Astrocyte (in vitro differentiated cells and primary cell): ENCODE measurements at regions not wholly inside any gene's neighbourhood (a gene's known extent, or its start where the extent isn't known, plus 50 kb on each side); places are given as distances from the start of the nearest gene placed in this dataset.

Experiments used
- DNase-seq: peaks from one replicate; pipeline ENCODE4 v3.0.0-alpha.2; 2010; ENCODE audit warnings: low read depth
- FAIRE-seq: peaks from 2 replicates; lab custom pipeline; 2011; peaks lifted over from hg19 to GRCh38; lab: Jason Lieb, UNC
- H2AFZ ChIP-seq: 2 replicates; pipeline ENCODE4 v1.6.0; 2012; ENCODE audit warnings: low read depth, low read length, inconsistent platforms
- H3K27ac ChIP-seq: 2 replicates; pipeline ENCODE4 v1.5.1; 2011; ENCODE audit warnings: low read depth, low read length, inconsistent platforms
- H3K27me3 ChIP-seq: 2 replicates; pipeline ENCODE4 v1.6.0; 2011; ENCODE audit warnings: low read length, inconsistent platforms; ENCODE audit not compliant: insufficient read depth
- H3K36me3 ChIP-seq: 2 replicates; pipeline ENCODE4 v1.5.1; 2011; ENCODE audit warnings: low read length, inconsistent platforms; ENCODE audit not compliant: insufficient read depth
- H3K4me1 ChIP-seq: 2 replicates; pipeline ENCODE4 v1.5.1; 2011; ENCODE audit warnings: low read length, inconsistent platforms; ENCODE audit not compliant: insufficient read depth
- H3K4me2 ChIP-seq: 2 replicates; pipeline ENCODE4 v1.6.0; 2012; ENCODE audit warnings: low read length, inconsistent platforms
- H3K4me3 ChIP-seq: 2 replicates; pipeline ENCODE4 v1.5.1; 2011; ENCODE audit warnings: low read depth, mild to moderate bottlenecking, low read length, inconsistent platforms; ENCODE audit not compliant: insufficient read depth
- H3K79me2 ChIP-seq: 2 replicates; pipeline ENCODE4 v1.6.0; 2012; ENCODE audit warnings: mild to moderate bottlenecking, low read length, inconsistent platforms; ENCODE audit not compliant: insufficient read depth
- H3K9ac ChIP-seq: 2 replicates; pipeline ENCODE4 v1.6.0; 2012; ENCODE audit warnings: mild to moderate bottlenecking, low read length, inconsistent platforms
- H3K9me3 ChIP-seq: 2 replicates; pipeline ENCODE4 v1.5.1; 2012; ENCODE audit warnings: low read depth, mild to moderate bottlenecking, low read length, inconsistent platforms; ENCODE audit not compliant: insufficient read depth
- H4K20me1 ChIP-seq: 2 replicates; pipeline ENCODE4 v1.6.0; 2012; ENCODE audit warnings: low read length, inconsistent platforms; ENCODE audit not compliant: insufficient read depth
- H3K27ac Mint-ChIP-seq: one replicate; pipeline ENCODE4 v1.8.0; 2021; ENCODE audit warnings: mild to moderate bottlenecking, mixed read lengths; ENCODE audit not compliant: unreplicated experiment
- H3K27me3 Mint-ChIP-seq: one replicate; pipeline ENCODE4 v1.8.0; 2021; ENCODE audit warnings: low read depth, mixed read lengths; ENCODE audit not compliant: unreplicated experiment
- H3K36me3 Mint-ChIP-seq: one replicate; pipeline ENCODE4 v1.8.0; 2021; ENCODE audit warnings: low read depth, mixed read lengths; ENCODE audit not compliant: unreplicated experiment
- H3K4me1 Mint-ChIP-seq: one replicate; pipeline ENCODE4 v1.8.0; 2021; ENCODE audit warnings: low read depth, mixed read lengths; ENCODE audit not compliant: unreplicated experiment
- H3K4me3 Mint-ChIP-seq: one replicate; pipeline ENCODE4 v1.8.0; 2021; ENCODE audit warnings: mild to moderate bottlenecking, moderate library complexity, mixed read lengths; ENCODE audit not compliant: unreplicated experiment
- H3K9me3 Mint-ChIP-seq: one replicate; pipeline ENCODE4 v1.8.0; 2021; ENCODE audit warnings: mild to moderate bottlenecking, mixed read lengths; ENCODE audit not compliant: unreplicated experiment
- CTCF ChIP-seq: IDR thresholded peaks from 2 replicates; pipeline ENCODE4 v1.5.1; 2011; ENCODE audit warnings: low read depth, mild to moderate bottlenecking, inconsistent platforms, low read length, moderate library complexity; ENCODE audit not compliant: insufficient read depth
- EZH2 ChIP-seq: IDR thresholded peaks from 2 replicates; pipeline ENCODE4 v1.6.1; 2012; ENCODE audit warnings: mild to moderate bottlenecking, low read length, inconsistent platforms; ENCODE audit not compliant: insufficient read depth

GRCh38 chr16:20137194-20137593 is 63.5 kb upstream of the GPR139 start:
- no peak overlapping the region for H3K9ac ChIP-seq
- Mint-ChIP-seq H3K9me3 (peaks cover 3% of the 10 kb centered on the region), H3K4me1 (peaks cover 4% of the 10 kb centered on the region), H3K27ac (no peak overlapping the region), H3K36me3 (no peaks in the 10 kb centered on the region), H3K4me3 (no peak overlapping the region), H3K27me3 (peaks cover 12% of the 10 kb centered on the region)
- FAIRE-seq: no peak
- DNase-seq: no peak
- no peak overlapping the region for H3K4me3 ChIP-seq
- H3K27me3 ChIP-seq: no peaks in the 10 kb centered on the region
- H2AFZ ChIP-seq: no peak overlapping the region
- H3K27ac ChIP-seq: no peak overlapping the region
- no peaks in the 10 kb centered on the region for H4K20me1 ChIP-seq
- no peaks in the 10 kb centered on the region for H3K36me3 ChIP-seq
- H3K79me2 ChIP-seq: no peaks in the 10 kb centered on the region
- H3K9me3 ChIP-seq: peaks cover 5% of the 10 kb centered on the region
- H3K4me1 ChIP-seq: no peaks in the 10 kb centered on the region
- no peak overlapping the region for H3K4me2 ChIP-seq
- no peak for TF ChIP-seq EZH2
- no peak for TF ChIP-seq CTCF

DNA sequence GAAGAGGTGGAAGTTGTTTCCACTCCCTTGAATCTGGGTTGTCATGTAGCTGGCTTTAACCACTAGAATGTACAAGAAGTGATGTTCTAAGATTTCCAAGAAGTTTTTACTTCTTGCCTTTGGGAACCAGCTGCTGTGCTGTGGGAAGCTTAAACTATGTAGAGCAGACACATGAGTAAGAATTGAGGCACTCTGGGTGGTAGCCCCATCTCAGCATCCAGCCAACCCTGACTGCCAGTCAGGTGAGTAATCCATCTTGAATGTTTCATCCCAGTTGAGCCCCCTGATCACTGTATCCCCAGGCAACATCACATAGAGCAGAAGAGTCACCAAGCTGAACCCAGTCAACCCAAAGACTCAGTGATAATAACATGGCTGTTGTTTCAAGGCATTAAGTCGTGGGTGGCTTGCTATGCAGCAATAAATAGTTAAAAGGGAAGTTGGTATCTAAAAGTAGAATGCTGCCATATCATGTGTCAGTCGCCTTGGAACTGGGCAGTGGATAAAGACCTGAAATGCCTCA is 62.8 kb upstream of the GPR139 start:
- Histone ChIP-seq H3K4me1 (no peaks in the 10 kb centered on the region), H4K20me1 (no peaks in the 10 kb centered on the region), H3K4me2 (no peak overlapping the region), H3K27me3 (no peaks in the 10 kb centered on the region), H3K79me2 (no peaks in the 10 kb centered on the region), H3K9me3 (peaks cover 5% of the 10 kb centered on the region), H2AFZ (no peak overlapping the region), H3K36me3 (no peaks in the 10 kb centered on the region), H3K4me3 (no peak overlapping the region), H3K27ac (no peak overlapping the region), H3K9ac (no peak overlapping the region)
- TF ChIP-seq EZH2: no peak
- FAIRE-seq (no peak), DNase-seq (no peak)
- peaks cover 4% of the 10 kb centered on the region for H3K4me1 Mint-ChIP-seq
- H3K27me3 Mint-ChIP-seq: peaks cover 12% of the 10 kb centered on the region
- H3K27ac Mint-ChIP-seq: no peak overlapping the region
- H3K9me3 Mint-ChIP-seq: peaks cover 6% of the 10 kb centered on the region
- no peak overlapping the region for H3K4me3 Mint-ChIP-seq
- no peaks in the 10 kb centered on the region for H3K36me3 Mint-ChIP-seq

DNA sequence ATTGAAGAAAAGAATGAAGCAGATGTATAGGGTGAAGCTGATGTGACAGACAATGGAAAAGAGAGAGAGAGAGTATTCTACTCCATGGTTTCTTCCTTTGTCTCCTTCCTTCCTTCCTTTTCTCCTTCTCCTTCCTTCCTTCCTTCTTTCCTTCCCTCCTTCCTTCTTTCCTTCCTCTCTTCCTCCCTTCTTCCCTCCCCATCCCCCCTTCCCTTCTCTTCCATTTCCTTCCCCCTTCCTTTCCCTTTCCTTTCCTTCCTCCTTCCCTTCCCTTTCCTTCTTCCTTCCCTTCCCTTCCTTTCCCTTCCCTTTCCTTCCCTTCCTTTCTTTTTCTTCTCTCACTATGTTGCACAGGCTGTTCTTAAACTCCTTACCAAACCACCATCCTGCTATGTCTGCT is 55.7 kb upstream of the GPR139 start:
- no peak overlapping the region for H3K4me2 ChIP-seq
- no peaks in the 10 kb centered on the region for H3K4me1 ChIP-seq
- H3K27ac ChIP-seq: no peak overlapping the region
- FAIRE-seq (no peak), DNase-seq (no peak)
- TF ChIP-seq CTCF: no peak
- no peak for TF ChIP-seq EZH2
- no peak overlapping the region for H3K4me3 ChIP-seq
- no peaks in the 10 kb centered on the region for H3K4me1 Mint-ChIP-seq
- H3K9me3 ChIP-seq: peaks cover 1% of the 10 kb centered on the region
- H3K4me3 Mint-ChIP-seq: no peak overlapping the region
- H3K27ac Mint-ChIP-seq: no peak overlapping the region
- peaks cover 13% of the 10 kb centered on the region for H3K27me3 Mint-ChIP-seq
- no peak overlapping the region for H3K9ac ChIP-seq
- H3K36me3 Mint-ChIP-seq: no peaks in the 10 kb centered on the region
- no peaks in the 10 kb centered on the region for H3K36me3 ChIP-seq
- H2AFZ ChIP-seq: no peak overlapping the region
- no peaks in the 10 kb centered on the region for H3K79me2 ChIP-seq
- H4K20me1 ChIP-seq: no peaks in the 10 kb centered on the region
- peaks cover 6% of the 10 kb centered on the region for H3K9me3 Mint-ChIP-seq
- no peaks in the 10 kb centered on the region for H3K27me3 ChIP-seq
